DOHH2 (cell line): ENCODE measurements at regions not wholly inside any gene's neighbourhood (a gene's known extent, or its start where the extent isn't known, plus 50 kb on each side); places are given as distances from the start of the nearest gene placed in this dataset.

Experiments
- H3F3A ChIP-seq: fragments of 200-600 bp; sonication (generic), shearing (Covaris generic); 2 replicates; pipeline ENCODE4 v1.6.0; 2016; ENCODE audit warnings: antibody characterized with exemption, mild to moderate bottlenecking; ENCODE audit not compliant: control insufficient read depth, insufficient read depth
- H3K27ac ChIP-seq: fragments of 200-600 bp; sonication (generic); 2 replicates; pipeline ENCODE4 v1.5.1; 2014; ENCODE audit warnings: low read depth, mild to moderate bottlenecking, low read length, moderate library complexity
- H3K27me3 ChIP-seq: fragments of 200-600 bp; sonication (generic); 2 replicates; pipeline ENCODE4 v1.6.1; 2014; ENCODE audit warnings: mild to moderate bottlenecking, low read length, mixed read lengths; ENCODE audit not compliant: control insufficient read depth
- H3K36me3 ChIP-seq: fragments of 200-600 bp; sonication (generic); 2 replicates; pipeline ENCODE4 v1.6.1; 2014; ENCODE audit warnings: mild to moderate bottlenecking, low read length, moderate library complexity, mixed read lengths; ENCODE audit not compliant: control insufficient read depth
- H3K4me1 ChIP-seq: fragments of 200-600 bp; sonication (generic); 2 replicates; pipeline ENCODE4 v1.6.1; 2014; ENCODE audit warnings: mild to moderate bottlenecking, low read length, mixed read lengths; ENCODE audit not compliant: control insufficient read depth
- H3K4me2 ChIP-seq: fragments of 200-600 bp; sonication (generic); 2 replicates; pipeline ENCODE4 v1.6.0; 2014; ENCODE audit warnings: mild to moderate bottlenecking, low read length, moderate library complexity
- H3K4me3 ChIP-seq: fragments of 200-600 bp; sonication (generic); 2 replicates; pipeline ENCODE4 v1.5.1; 2014; ENCODE audit warnings: mild to moderate bottlenecking, low read length, mixed read lengths
- H3K79me2 ChIP-seq: fragments of 200-600 bp; sonication (generic); 2 replicates; pipeline ENCODE4 v1.6.1; 2014; ENCODE audit warnings: mild to moderate bottlenecking, low read length, mixed read lengths; ENCODE audit not compliant: control insufficient read depth
- H3K9me2 ChIP-seq: fragments of 200-600 bp; sonication (generic); replicated peaks from 2 replicates; pipeline ENCODE4 v1.6.1; 2014; ENCODE audit warnings: mild to moderate bottlenecking, low read length, mixed read lengths; ENCODE audit not compliant: control insufficient read depth
- H3K9me3 ChIP-seq: fragments of 200-600 bp; sonication (generic); 2 replicates; pipeline ENCODE4 v1.6.1; 2014; ENCODE audit warnings: antibody characterized with exemption, low read length, mixed read lengths; ENCODE audit not compliant: control insufficient read depth, insufficient read depth
- H4K20me1 ChIP-seq: fragments of 200-600 bp; sonication (generic); 2 replicates; pipeline ENCODE4 v1.6.0; 2014; ENCODE audit warnings: low read depth, mild to moderate bottlenecking, antibody characterized with exemption, low read length, moderate library complexity; ENCODE audit not compliant: control insufficient read depth, insufficient read depth
- CTCF ChIP-seq: fragments of 200-600 bp; sonication (generic); IDR thresholded peaks from one replicate; pipeline ENCODE4 v1.5.1; 2014; ENCODE audit warnings: antibody characterized with exemption, mild to moderate bottlenecking, low read depth, low read length; ENCODE audit not compliant: poor library complexity, severe bottlenecking
- EZH2phosphoT487 ChIP-seq: fragments of 200-600 bp; sonication (generic); IDR thresholded peaks from 2 replicates; pipeline ENCODE4 v1.6.1; 2017; ENCODE audit warnings: borderline replicate concordance, mild to moderate bottlenecking, antibody characterized with exemption, low read length, moderate library complexity, mixed read lengths

DNA sequence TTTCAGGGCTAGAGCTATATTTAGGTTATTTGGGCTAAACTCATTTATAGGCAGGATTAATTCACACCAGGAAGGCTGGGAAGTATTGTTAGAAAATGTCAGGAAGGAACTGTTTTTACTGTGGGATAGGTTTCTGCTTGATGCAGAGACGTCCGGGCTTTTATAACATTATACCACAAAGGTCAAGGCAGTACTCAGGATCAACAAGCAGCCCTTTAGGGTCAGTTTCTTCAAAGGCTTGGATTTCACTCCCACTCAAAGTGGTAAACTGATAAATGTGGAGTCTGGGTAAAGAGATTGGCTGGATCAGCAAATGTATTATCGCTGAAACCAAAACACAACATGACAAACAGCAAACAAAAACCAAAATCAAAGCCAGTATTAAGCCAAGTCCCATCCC, 127.2 kb downstream of the ARL5B start:
- Histone ChIP-seq H3K27me3 (no peaks in the 10 kb centered on the region), H3K79me2 (no peaks in the 10 kb centered on the region), H3K9me2 (no peaks in the 10 kb centered on the region), H3K4me1 (no peaks in the 10 kb centered on the region), H3F3A (no peaks in the 10 kb centered on the region), H3K9me3 (no peaks in the 10 kb centered on the region), H3K4me2 (no peak overlapping the region), H3K36me3 (no peaks in the 10 kb centered on the region), H3K4me3 (no peak overlapping the region), H4K20me1 (no peaks in the 10 kb centered on the region), H3K27ac (no peak overlapping the region)
- TF ChIP-seq CTCF (no peak), EZH2phosphoT487 (no peak)

DNA sequence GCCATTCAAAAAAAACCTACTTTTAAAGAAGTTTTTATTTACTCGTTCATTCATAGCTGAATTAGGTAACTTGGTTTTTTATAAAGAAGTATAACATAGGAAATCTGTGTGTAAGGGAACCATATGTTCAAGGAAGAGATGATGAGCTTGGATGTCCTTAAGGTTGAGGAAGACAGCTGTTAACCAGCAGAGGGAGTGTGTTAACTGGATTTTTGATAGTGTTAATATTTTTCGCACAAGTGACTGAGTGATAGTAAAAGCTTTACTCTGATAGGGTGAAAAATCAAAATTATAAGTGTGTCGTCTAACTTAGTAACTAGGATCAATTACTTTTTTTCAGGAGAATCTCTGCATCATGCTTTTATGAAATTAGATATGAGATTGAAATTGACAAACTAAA, 134.7 kb downstream of the ARL5B start:
- no peaks in the 10 kb centered on the region for H3K79me2 ChIP-seq
- H3F3A ChIP-seq: no peaks in the 10 kb centered on the region
- H4K20me1 ChIP-seq: no peaks in the 10 kb centered on the region
- no peaks in the 10 kb centered on the region for H3K9me2 ChIP-seq
- no peak overlapping the region for H3K4me3 ChIP-seq
- H3K36me3 ChIP-seq: no peaks in the 10 kb centered on the region
- H3K9me3 ChIP-seq: no peaks in the 10 kb centered on the region
- H3K27me3 ChIP-seq: no peaks in the 10 kb centered on the region
- no peak overlapping the region for H3K4me2 ChIP-seq
- TF ChIP-seq EZH2phosphoT487: no peak
- TF ChIP-seq CTCF: peak; percentile 17
- H3K4me1 ChIP-seq: no peaks in the 10 kb centered on the region
- H3K27ac ChIP-seq: no peak overlapping the region

GRCh38 chr10:18795549-18795948, 136.3 kb downstream of the ARL5B start:
- Histone ChIP-seq H3K27me3 (no peaks in the 10 kb centered on the region), H3K36me3 (no peaks in the 10 kb centered on the region), H3K27ac (no peak overlapping the region), H4K20me1 (no peaks in the 10 kb centered on the region), H3K79me2 (no peaks in the 10 kb centered on the region), H3K4me2 (no peak overlapping the region), H3K4me1 (no peaks in the 10 kb centered on the region), H3F3A (no peaks in the 10 kb centered on the region), H3K4me3 (no peak overlapping the region), H3K9me3 (no peaks in the 10 kb centered on the region), H3K9me2 (no peaks in the 10 kb centered on the region)
- TF ChIP-seq EZH2phosphoT487 (no peak), CTCF (no peak)

DNA sequence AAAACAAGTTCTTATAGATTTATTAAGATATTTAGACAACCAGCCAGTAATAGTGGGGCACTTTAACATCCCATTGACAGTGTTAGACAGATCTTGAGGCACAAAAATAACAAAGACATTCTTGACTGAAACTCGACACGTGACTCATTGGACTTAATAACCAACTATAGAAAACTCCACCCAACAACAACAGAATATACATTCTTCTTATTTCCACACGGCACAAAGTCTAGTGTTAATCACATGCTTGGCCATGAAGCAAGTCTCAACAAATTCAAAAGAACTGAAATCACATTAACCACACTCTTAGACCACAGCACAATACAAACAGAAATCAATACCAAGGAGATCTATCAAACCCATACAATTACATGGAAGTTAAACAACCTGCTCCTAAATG, 138.1 kb downstream of the ARL5B start:
- Histone ChIP-seq H3K4me2 (no peak overlapping the region), H3K27ac (no peak overlapping the region), H3K9me2 (no peaks in the 10 kb centered on the region), H3K4me3 (no peak overlapping the region), H3K9me3 (no peaks in the 10 kb centered on the region), H3K36me3 (no peaks in the 10 kb centered on the region), H3F3A (no peaks in the 10 kb centered on the region), H3K27me3 (no peaks in the 10 kb centered on the region), H4K20me1 (no peaks in the 10 kb centered on the region), H3K4me1 (no peaks in the 10 kb centered on the region), H3K79me2 (no peaks in the 10 kb centered on the region)
- no peak for TF ChIP-seq EZH2phosphoT487
- TF ChIP-seq CTCF: no peak
